ENCODE measurements at regions not wholly inside any gene's neighbourhood (a gene's known extent, or its start where the extent isn't known, plus 50 kb on each side); places are given as distances from the start of the nearest gene placed in this dataset.
"Not testable (repeated sequence)": the region's sequence is repeated elsewhere in the genome, so short reads cannot be mapped to it uniquely, and the experiment has no call there.

DNA sequence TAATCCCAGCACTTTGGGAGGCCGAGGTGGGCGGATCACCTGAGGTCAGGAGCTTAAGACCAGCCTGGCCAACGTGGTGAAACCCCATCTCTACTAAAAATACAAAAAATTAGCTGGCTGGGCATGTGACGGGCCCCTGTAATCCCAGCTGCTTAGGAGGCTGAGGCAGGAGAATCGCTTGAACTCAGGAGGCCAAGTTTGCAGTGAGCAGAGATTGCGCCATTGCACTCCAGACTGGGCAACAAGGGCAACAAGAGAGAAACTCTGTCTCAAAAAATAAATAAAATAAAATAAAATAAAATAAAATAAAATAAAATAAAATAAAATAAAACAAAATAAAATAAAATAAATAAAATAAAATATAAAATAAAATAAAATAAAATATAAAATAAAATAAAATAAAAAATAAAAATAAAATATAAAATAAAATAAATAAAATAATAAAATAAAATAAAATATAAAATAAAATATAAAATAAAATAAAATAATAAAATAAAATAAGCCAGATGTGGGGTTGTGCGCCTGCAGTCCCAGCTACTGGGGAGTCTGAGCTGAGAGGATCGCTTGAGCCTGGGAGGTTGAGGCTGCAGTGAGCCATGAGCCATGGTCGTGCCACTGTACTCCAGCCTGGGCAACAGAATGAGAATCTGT is 49.8 kb upstream of the ITGB1 start:
- not testable (repeated sequence) for DNase-seq (ENCODE audit: low spot score)
